ENCODE measurements at regions not wholly inside any gene's neighbourhood (a gene's known extent, or its start where the extent isn't known, plus 50 kb on each side); places are given as distances from the start of the nearest gene placed in this dataset.

DNA sequence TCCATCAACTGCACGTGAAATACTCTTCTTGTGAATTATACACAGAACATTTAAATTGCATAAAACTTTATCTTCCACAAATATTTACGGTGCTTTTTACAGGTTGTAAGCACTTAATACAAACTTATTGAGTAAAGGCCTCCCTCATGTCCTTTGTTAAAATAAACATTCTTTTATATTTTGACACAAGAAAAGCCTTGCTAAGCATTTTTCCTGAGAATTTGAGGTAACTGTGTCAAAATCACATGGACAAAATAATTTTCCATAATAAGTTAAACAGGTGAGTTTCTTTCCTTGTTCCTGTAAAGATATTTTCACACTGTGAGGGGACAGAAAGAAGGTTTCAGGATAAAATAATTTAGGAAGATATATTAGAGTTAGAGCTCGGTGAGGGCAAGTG, 1317.1 kb upstream of the ZEB2 start:
- TF ChIP-seq, protein P1, sequence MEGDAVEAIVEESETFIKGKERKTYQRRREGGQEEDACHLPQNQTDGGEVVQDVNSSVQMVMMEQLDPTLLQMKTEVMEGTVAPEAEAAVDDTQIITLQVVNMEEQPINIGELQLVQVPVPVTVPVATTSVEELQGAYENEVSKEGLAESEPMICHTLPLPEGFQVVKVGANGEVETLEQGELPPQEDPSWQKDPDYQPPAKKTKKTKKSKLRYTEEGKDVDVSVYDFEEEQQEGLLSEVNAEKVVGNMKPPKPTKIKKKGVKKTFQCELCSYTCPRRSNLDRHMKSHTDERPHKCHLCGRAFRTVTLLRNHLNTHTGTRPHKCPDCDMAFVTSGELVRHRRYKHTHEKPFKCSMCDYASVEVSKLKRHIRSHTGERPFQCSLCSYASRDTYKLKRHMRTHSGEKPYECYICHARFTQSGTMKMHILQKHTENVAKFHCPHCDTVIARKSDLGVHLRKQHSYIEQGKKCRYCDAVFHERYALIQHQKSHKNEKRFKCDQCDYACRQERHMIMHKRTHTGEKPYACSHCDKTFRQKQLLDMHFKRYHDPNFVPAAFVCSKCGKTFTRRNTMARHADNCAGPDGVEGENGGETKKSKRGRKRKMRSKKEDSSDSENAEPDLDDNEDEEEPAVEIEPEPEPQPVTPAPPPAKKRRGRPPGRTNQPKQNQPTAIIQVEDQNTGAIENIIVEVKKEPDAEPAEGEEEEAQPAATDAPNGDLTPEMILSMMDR (conservative IDR thresholded peaks at IDR 0.05 in 1 of 2, IDR thresholded peaks at IDR 0.05 in 1 of 2; ENCODE audit: low read depth in 1 of 2, low read length in 2 of 2): no peak
- TF ChIP-seq EZH2 (IDR thresholded peaks at IDR 0.05; ENCODE audit: low read length, missing control alignments): no peak

Measured in fibroblast of lung (primary cell).